ENCODE measurements at regions not wholly inside any gene's neighbourhood (a gene's known extent, or its start where the extent isn't known, plus 50 kb on each side); places are given as distances from the start of the nearest gene placed in this dataset.

DNA sequence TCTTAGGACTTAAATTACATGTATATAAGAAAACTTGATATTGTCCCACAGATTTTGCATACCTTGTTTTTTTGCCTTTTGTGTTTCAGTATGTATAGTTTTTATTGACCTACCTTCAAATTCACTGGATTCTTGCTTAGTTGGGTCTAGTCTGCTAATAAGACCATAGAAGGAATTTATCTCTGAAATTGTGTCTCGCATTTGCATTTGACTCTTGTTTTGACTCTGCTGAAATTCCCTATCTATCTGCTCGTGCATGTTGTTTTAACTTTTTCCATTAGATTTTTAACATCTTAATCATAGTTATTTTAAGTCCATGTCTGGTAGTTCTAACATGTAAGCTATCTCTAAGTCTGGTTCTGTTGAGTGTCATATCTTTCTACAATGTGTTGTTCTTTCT lies 163.9 kb downstream of the SCP2D1 start:
- TF ChIP-seq, protein P1, sequence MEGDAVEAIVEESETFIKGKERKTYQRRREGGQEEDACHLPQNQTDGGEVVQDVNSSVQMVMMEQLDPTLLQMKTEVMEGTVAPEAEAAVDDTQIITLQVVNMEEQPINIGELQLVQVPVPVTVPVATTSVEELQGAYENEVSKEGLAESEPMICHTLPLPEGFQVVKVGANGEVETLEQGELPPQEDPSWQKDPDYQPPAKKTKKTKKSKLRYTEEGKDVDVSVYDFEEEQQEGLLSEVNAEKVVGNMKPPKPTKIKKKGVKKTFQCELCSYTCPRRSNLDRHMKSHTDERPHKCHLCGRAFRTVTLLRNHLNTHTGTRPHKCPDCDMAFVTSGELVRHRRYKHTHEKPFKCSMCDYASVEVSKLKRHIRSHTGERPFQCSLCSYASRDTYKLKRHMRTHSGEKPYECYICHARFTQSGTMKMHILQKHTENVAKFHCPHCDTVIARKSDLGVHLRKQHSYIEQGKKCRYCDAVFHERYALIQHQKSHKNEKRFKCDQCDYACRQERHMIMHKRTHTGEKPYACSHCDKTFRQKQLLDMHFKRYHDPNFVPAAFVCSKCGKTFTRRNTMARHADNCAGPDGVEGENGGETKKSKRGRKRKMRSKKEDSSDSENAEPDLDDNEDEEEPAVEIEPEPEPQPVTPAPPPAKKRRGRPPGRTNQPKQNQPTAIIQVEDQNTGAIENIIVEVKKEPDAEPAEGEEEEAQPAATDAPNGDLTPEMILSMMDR (IDR thresholded peaks at IDR 0.05; ENCODE audit: low read depth, low read length), result no peak
- no peak for TF ChIP-seq EZH2phosphoT487 (IDR thresholded peaks at IDR 0.05; ENCODE audit: low read depth)

Data from OCI-LY3 (cell line).